Adrenal gland (tissue), 5 donors: ENCODE measurements at regions not wholly inside any gene's neighbourhood (a gene's known extent, or its start where the extent isn't known, plus 50 kb on each side); places are given as distances from the start of the nearest gene placed in this dataset.

Experiments
- CTCF ChIP-seq, 6 experiments: fragments of 450-650 bp in 4 of 6; fragments of 200-600 bp in 2 of 6; sonication (generic) in 1 of 6; IDR thresholded peaks; 1 replicate in 5 of 6; 2 replicates in 1 of 6; pipeline versions ENCODE4 v1.5.1 to v1.8.0; 2016 to 2021; ENCODE audit warnings: antibody characterized with exemption in 6 of 6, mild to moderate bottlenecking in 2 of 6, moderate library complexity in 1 of 6
- POLR2A ChIP-seq, 2 donors: fragments of 450-650 bp; IDR thresholded peaks; one replicate each; pipeline ENCODE4 v1.6.1; 2017; ENCODE audit warnings: antibody characterized with exemption in 2 of 2, mild to moderate bottlenecking in 2 of 2, moderate library complexity in 1 of 2
- donor health status: DM: no; HTN: no; CAD: no.

DNA sequence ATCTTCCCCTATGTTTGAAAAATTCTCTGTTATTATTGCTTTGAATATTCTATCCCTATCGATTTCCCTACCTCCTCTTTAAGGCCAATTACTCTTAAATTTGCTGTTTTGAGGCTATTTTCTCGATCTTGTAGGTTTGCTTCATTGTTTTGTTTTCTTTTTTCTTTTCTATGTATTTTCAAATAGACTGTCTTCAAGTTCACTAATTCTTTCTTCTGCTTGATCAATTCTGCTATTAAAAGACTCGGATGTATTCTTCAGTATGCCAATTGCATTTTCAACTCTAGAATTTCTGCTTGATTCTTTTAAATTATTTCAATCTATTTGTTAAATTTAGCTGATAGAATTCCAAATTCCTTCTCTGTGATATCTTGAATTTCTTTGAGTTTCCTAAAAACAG is 144.0 kb upstream of the NANOGP8 start:
- TF ChIP-seq CTCF (IDR thresholded peaks at IDR 0.05), result no peak
- no peak for TF ChIP-seq POLR2A (IDR thresholded peaks at IDR 0.05)
